Natural killer cell treated with Interleukin-12 subunit alpha and Interleukin-12 subunit beta and Interleukin-15 and Interleukin-18, amount 100 ng/mL, for 72 hours (primary cell): ENCODE measurements at regions not wholly inside any gene's neighbourhood (a gene's known extent, or its start where the extent isn't known, plus 50 kb on each side); places are given as distances from the start of the nearest gene placed in this dataset.

ENCODE experiments used
- ATAC-seq, 2 donors: fragments of 150-1000 bp; cut with Tn5 transposase in 1 of 2; sonication (Bioruptor Pico), chemical (Tn5 transposase) in 1 of 2; 2 replicates each; pipeline ENCODE4 v1.10.0; 2021
- DNase-seq: peaks from one replicate; pipeline ENCODE4 v3.0.0; 2022; ENCODE audit warnings: low spot score
- H3K27ac Mint-ChIP-seq, 2 donors: 1 replicate in 1 of 2; 2 replicates in 1 of 2; pipeline ENCODE4 v1.8.0; 2022; ENCODE audit warnings: mixed read lengths in 2 of 2, mild to moderate bottlenecking in 1 of 2, moderate library complexity in 1 of 2
- H3K27me3 Mint-ChIP-seq, 2 donors: 1 replicate in 1 of 2; 2 replicates in 1 of 2; pipeline ENCODE4 v1.8.0; 2022; ENCODE audit warnings: mixed read lengths in 2 of 2
- H3K36me3 Mint-ChIP-seq: one replicate; pipeline ENCODE4 v1.8.0; 2022; ENCODE audit warnings: mixed read lengths
- H3K4me1 Mint-ChIP-seq, 2 donors: 1 replicate in 1 of 2; 2 replicates in 1 of 2; pipeline ENCODE4 v1.8.0; 2022; ENCODE audit warnings: low read depth in 2 of 2, mixed read lengths in 2 of 2, mild to moderate bottlenecking in 1 of 2
- H3K4me3 Mint-ChIP-seq: one replicate; pipeline ENCODE4 v1.8.0; 2022; ENCODE audit warnings: mixed read lengths
- H3K9me3 Mint-ChIP-seq: 2 replicates; pipeline ENCODE4 v1.8.0; 2022; ENCODE audit warnings: mixed read lengths

- H3K27me3 Mint-ChIP-seq, result no peaks in the 10 kb centered on the region
- no peak for ATAC-seq
- no peak overlapping the region for H3K27ac Mint-ChIP-seq
- no peaks in the 10 kb centered on the region for H3K4me1 Mint-ChIP-seq
- DNase-seq, result no peak
- peaks cover 4% of the 10 kb centered on the region for H3K36me3 Mint-ChIP-seq
- peaks cover 10% of the 10 kb centered on the region for H3K9me3 Mint-ChIP-seq
- no peak overlapping the region for H3K4me3 Mint-ChIP-seq
Observed at GRCh38 chr5:26737348-26738265, 300.8 kb downstream of the CDH9 start.

- Mint-ChIP-seq H3K27me3 (no peaks in the 10 kb centered on the region), H3K36me3 (peaks cover 10% of the 10 kb centered on the region), H3K27ac (no peak overlapping the region), H3K4me3 (no peak overlapping the region), H3K4me1 (no peaks in the 10 kb centered on the region), H3K9me3 (peaks cover 35% of the 10 kb centered on the region)
- DNase-seq (no peak), ATAC-seq (no peak)
Observed at GRCh38 chr5:26727916-26728315, 310.5 kb downstream of the CDH9 start.

GRCh38 chr5:26719803-26720202, 318.6 kb downstream of the CDH9 start:
- Mint-ChIP-seq H3K27ac (no peak overlapping the region), H3K36me3 (peaks cover 6% of the 10 kb centered on the region), H3K27me3 (no peaks in the 10 kb centered on the region), H3K4me3 (no peak overlapping the region), H3K4me1 (no peaks in the 10 kb centered on the region), H3K9me3 (peaks cover 21% of the 10 kb centered on the region)
- ATAC-seq (no peak), DNase-seq (no peak)

- H3K27me3 Mint-ChIP-seq, result no peaks in the 10 kb centered on the region
- ATAC-seq (no peak), DNase-seq (no peak)
- H3K27ac Mint-ChIP-seq, result no peak overlapping the region
- H3K36me3 Mint-ChIP-seq, result peaks cover 6% of the 10 kb centered on the region
- H3K9me3 Mint-ChIP-seq, result peaks cover 6% of the 10 kb centered on the region
- H3K4me1 Mint-ChIP-seq, result no peaks in the 10 kb centered on the region
- no peak overlapping the region for H3K4me3 Mint-ChIP-seq
Observed at GRCh38 chr5:26700759-26701384, 337.5 kb downstream of the CDH9 start.

- no peaks in the 10 kb centered on the region for H3K4me1 Mint-ChIP-seq
- H3K27me3 Mint-ChIP-seq, result no peaks in the 10 kb centered on the region
- ATAC-seq (no peak), DNase-seq (no peak)
- peaks cover 27% of the 10 kb centered on the region for H3K9me3 Mint-ChIP-seq
- no peak overlapping the region for H3K4me3 Mint-ChIP-seq
- peaks cover 9% of the 10 kb centered on the region for H3K36me3 Mint-ChIP-seq
- H3K27ac Mint-ChIP-seq, result no peak overlapping the region
Observed at GRCh38 chr5:26692952-26693351, 345.4 kb downstream of the CDH9 start.

GRCh38 chr5:26691486-26691885, 346.9 kb downstream of the CDH9 start:
- Mint-ChIP-seq H3K27me3 (no peaks in the 10 kb centered on the region), H3K4me1 (no peaks in the 10 kb centered on the region), H3K4me3 (no peak overlapping the region), H3K36me3 (peaks cover 5% of the 10 kb centered on the region), H3K9me3 (peaks cover 23% of the 10 kb centered on the region), H3K27ac (no peak overlapping the region)
- no peak for DNase-seq
- ATAC-seq, result no peak

GRCh38 chr5:26690511-26690910, 347.9 kb downstream of the CDH9 start:
- no peak for ATAC-seq
- no peak for DNase-seq
- H3K9me3 Mint-ChIP-seq, result peaks cover 23% of the 10 kb centered on the region
- peaks cover 10% of the 10 kb centered on the region for H3K36me3 Mint-ChIP-seq
- H3K27me3 Mint-ChIP-seq, result no peaks in the 10 kb centered on the region
- no peak overlapping the region for H3K4me3 Mint-ChIP-seq
- H3K4me1 Mint-ChIP-seq, result no peaks in the 10 kb centered on the region
- no peak overlapping the region for H3K27ac Mint-ChIP-seq

- Mint-ChIP-seq H3K4me1 (no peaks in the 10 kb centered on the region), H3K27me3 (no peaks in the 10 kb centered on the region), H3K36me3 (peaks cover 5% of the 10 kb centered on the region), H3K9me3 (peaks cover 15% of the 10 kb centered on the region), H3K4me3 (no peak overlapping the region), H3K27ac (no peak overlapping the region)
- no peak for ATAC-seq
- DNase-seq, result no peak
Observed at GRCh38 chr5:26681861-26682260, 356.5 kb downstream of the CDH9 start.

GRCh38 chr5:26674846-26675245, 363.5 kb downstream of the CDH9 start:
- ATAC-seq (no peak), DNase-seq (no peak)
- H3K4me1 Mint-ChIP-seq, result no peaks in the 10 kb centered on the region
- no peak overlapping the region for H3K27ac Mint-ChIP-seq
- no peak overlapping the region for H3K4me3 Mint-ChIP-seq
- peaks cover 5% of the 10 kb centered on the region for H3K9me3 Mint-ChIP-seq
- H3K36me3 Mint-ChIP-seq, result peaks cover 8% of the 10 kb centered on the region
- no peaks in the 10 kb centered on the region for H3K27me3 Mint-ChIP-seq

GRCh38 chr5:26669523-26669922, 368.9 kb downstream of the CDH9 start:
- Mint-ChIP-seq H3K4me1 (no peaks in the 10 kb centered on the region), H3K27me3 (no peaks in the 10 kb centered on the region), H3K36me3 (peaks cover 8% of the 10 kb centered on the region), H3K27ac (no peak overlapping the region), H3K4me3 (no peak overlapping the region), H3K9me3 (peaks cover 5% of the 10 kb centered on the region)
- DNase-seq (no peak), ATAC-seq (no peak)

- Mint-ChIP-seq H3K27me3 (no peaks in the 10 kb centered on the region), H3K36me3 (peaks cover 8% of the 10 kb centered on the region), H3K4me3 (no peak overlapping the region), H3K9me3 (peaks cover 5% of the 10 kb centered on the region), H3K27ac (no peak overlapping the region), H3K4me1 (no peaks in the 10 kb centered on the region)
- ATAC-seq (no peak), DNase-seq (no peak)
Observed at GRCh38 chr5:26669031-26669430, 369.4 kb downstream of the CDH9 start.

GRCh38 chr5:26666371-26666770, 372.0 kb downstream of the CDH9 start:
- ATAC-seq, result no peak
- Mint-ChIP-seq H3K9me3 (peaks cover 3% of the 10 kb centered on the region), H3K4me1 (no peaks in the 10 kb centered on the region), H3K27ac (no peak overlapping the region), H3K36me3 (no peaks in the 10 kb centered on the region), H3K4me3 (no peak overlapping the region), H3K27me3 (no peaks in the 10 kb centered on the region)
- no peak for DNase-seq

GRCh38 chr5:26663500-26663899, 374.9 kb downstream of the CDH9 start:
- H3K27ac Mint-ChIP-seq, result no peak overlapping the region
- H3K9me3 Mint-ChIP-seq, result peaks cover 9% of the 10 kb centered on the region
- no peaks in the 10 kb centered on the region for H3K36me3 Mint-ChIP-seq
- no peak for DNase-seq
- no peaks in the 10 kb centered on the region for H3K4me1 Mint-ChIP-seq
- no peak for ATAC-seq
- H3K4me3 Mint-ChIP-seq, result no peak overlapping the region
- no peaks in the 10 kb centered on the region for H3K27me3 Mint-ChIP-seq

GRCh38 chr5:26662806-26663360, 375.5 kb downstream of the CDH9 start:
- Mint-ChIP-seq H3K36me3 (no peaks in the 10 kb centered on the region), H3K9me3 (peaks cover 9% of the 10 kb centered on the region), H3K4me1 (no peaks in the 10 kb centered on the region), H3K27ac (no peak overlapping the region), H3K27me3 (no peaks in the 10 kb centered on the region), H3K4me3 (no peak overlapping the region)
- ATAC-seq (no peak), DNase-seq (no peak)
